GM12874 (cell line): ENCODE measurements at regions not wholly inside any gene's neighbourhood (a gene's known extent, or its start where the extent isn't known, plus 50 kb on each side); places are given as distances from the start of the nearest gene placed in this dataset.

Experiments
- CTCF ChIP-seq: IDR thresholded peaks from 2 replicates; pipeline ENCODE4 v1.5.1; 2011; ENCODE audit warnings: low read depth, mild to moderate bottlenecking, control low read depth, low read length, moderate library complexity; ENCODE audit not compliant: insufficient read depth

DNA sequence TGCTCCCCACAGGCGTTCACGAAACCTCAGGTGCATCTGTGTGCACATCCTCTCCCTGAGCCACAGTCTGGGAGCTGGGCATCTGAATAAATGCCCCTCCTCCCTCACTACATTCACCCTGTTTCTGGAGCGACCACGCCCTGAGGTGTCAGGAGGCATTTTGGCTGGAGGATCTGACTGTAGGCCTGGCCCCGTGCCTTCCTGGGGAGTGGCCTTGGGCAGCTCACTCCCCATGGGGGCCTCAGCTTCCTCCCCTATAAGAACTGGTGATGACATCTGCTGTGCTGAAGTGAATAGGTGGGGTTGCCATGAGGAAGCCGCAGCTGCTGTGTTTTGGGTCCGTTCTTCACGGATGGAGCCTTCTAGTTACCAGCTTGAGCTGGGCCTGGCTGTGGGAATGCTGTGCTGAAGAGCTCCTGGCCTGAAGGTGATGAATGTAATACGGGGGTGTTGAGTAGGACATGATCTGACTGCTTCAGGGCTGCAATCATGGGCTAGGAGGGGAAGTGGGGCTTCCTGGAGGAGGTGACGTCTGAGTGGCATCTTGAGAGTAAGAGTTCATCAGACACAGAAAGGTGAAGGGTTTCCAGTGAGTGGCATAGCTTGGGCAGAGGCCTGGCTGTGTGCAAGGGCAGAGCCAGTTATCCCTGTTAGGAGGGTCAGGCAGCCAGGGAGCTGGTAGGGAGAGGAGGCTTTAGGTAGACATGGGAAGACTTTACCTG is 58.2 kb downstream of the GLI2 start:
- TF ChIP-seq CTCF = no peak

GRCh38 chr2:120794716-120795115 is 59.0 kb downstream of the GLI2 start:
- no peak for TF ChIP-seq CTCF

DNA sequence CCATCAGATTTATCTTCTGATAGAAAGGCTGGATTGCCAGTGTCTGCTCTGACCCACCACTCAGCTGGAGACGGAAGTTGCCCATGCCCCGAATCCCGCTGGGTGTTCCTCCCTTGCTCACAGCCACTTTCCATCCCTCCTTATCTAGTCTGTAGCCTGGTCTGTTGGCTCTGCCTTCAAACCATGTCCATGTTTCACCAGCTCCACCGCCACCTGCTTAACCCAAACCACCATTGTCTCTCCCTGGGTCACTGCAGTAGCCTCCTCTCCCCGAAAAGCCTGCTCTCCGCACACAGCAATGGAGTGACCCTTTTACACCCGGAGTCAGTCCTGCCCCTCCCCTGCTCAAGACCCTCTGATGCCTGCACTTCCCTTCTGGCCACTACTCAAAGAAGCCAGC is 60.4 kb downstream of the GLI2 start:
- TF ChIP-seq CTCF = no peak

DNA sequence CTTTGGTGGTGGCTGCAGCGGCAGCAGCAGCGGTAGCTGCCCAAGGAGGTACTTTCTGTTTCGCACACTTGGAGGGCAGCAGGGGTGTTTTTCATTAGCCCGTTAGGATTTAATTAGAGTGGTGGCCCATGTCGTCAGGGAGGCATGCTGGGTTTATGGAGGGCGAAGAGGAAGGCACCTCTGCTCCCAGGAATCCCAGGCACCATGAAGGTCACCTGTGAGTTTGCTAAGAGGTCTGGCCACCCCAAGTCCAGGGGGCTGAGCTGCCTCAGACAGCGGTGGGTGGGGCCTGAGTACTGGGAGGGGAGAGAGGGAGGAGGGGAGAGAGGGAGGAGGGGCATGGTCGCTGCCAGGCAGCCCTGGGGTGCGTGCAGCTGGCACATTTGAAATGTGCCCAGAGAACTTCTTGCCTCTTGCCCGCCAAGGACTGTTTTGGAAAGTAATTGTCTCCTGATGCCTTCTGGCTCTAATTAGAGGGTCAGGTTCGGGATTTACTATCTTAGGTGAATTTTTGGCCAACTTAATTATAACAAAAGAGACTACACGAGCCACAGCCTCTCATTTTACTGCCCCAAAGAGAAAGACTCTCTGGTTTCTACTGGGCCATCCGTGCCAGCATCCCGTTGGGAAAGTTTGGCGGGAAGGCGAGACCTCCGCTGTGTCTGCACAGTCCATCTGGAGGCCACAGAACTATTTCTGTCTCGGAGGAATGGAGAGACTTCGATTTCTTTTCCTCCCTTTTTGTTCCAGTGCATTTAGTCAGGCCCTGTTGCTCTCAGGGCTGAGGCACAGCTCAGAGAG is 62.0 kb downstream of the GLI2 start:
- TF ChIP-seq CTCF = no peak

GRCh38 chr2:120798567-120799247 is 63.0 kb downstream of the GLI2 start:
- no peak for TF ChIP-seq CTCF

DNA sequence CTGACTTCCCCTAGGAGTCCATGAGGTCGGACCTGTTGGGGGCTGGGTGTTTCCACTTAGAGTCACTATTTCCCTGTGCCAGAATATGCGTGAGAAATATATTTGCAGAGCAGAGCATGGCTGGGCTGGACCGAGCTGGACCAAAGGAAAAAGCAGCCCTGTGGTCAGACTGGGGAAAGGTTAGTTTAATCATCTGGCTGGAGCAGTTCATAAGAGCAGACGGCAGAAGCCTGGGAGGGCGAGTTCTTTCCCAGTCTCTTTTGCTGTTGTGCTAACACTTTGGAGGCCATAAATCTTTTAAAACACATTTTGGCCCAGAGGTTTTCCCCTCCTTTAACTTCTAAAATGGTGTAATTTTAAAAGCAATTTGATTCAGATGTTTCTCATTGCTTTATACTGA is 66.5 kb downstream of the GLI2 start:
- no peak for TF ChIP-seq CTCF

- no peak for TF ChIP-seq CTCF
Measured at GRCh38 chr2:120802867-120803484, 67.3 kb downstream of the GLI2 start.
